ENCODE measurements at regions not wholly inside any gene's neighbourhood (a gene's known extent, or its start where the extent isn't known, plus 50 kb on each side); places are given as distances from the start of the nearest gene placed in this dataset.

- no TSS peak for BruUV-seq (replicated peaks)
- Histone ChIP-seq H3K79me2 (ENCODE audit: insufficient read depth, low read length) (no peaks in the 10 kb centered on the region), H2AFZ (ENCODE audit: low read length) (no peak overlapping the region), H3K4me1 (ENCODE audit: insufficient read depth, low read length) (peaks cover 12% of the 10 kb centered on the region), H3K9ac (ENCODE audit: insufficient read depth, low read depth, low read length) (no peak overlapping the region), H3K4me2 (ENCODE audit: low read depth, low read length) (no peak overlapping the region), H3K27me3 (ENCODE audit: control insufficient read depth in 1 of 2, insufficient read depth in 2 of 2, low read length in 2 of 2) (no peaks in the 10 kb centered on the region), H3K4me3 (replicated peaks in 1 of 3; ENCODE audit: insufficient read depth in 1 of 3, low read depth in 2 of 3, low read length in 3 of 3) (no peak overlapping the region), H3K27ac (ENCODE audit: extremely low read length, insufficient read depth, low read length) (no peak overlapping the region), H4K20me1 (ENCODE audit: insufficient read depth, low read length) (no peaks in the 10 kb centered on the region), H3K9me3 (ENCODE audit: low read length) (no peaks in the 10 kb centered on the region), H3K36me3 (replicated peaks in 1 of 2; ENCODE audit: control insufficient read depth in 1 of 2, insufficient read depth in 2 of 2, low read length in 2 of 2) (no peaks in the 10 kb centered on the region)
- FAIRE-seq, result no peak
- CTCF ChIA-PET (ENCODE audit: low intra/inter-chr PET ratio, low total read pairs), result no interaction called here
- no peak for TF ChIP-seq ZUFSP (CRISPR knock-in tag; IDR thresholded peaks at IDR 0.05; ENCODE audit: borderline replicate concordance)
- no peak for TF ChIP-seq ZNF619 (CRISPR knock-in tag; IDR thresholded peaks at IDR 0.05)
- TF ChIP-seq ATF6 (CRISPR knock-in tag; conservative IDR thresholded peaks at IDR 0.05), result no peak
- no peak for TF ChIP-seq GZF1 (CRISPR knock-in tag; IDR thresholded peaks at IDR 0.05)
- TF ChIP-seq PCBP1 (IDR thresholded peaks at IDR 0.05; ENCODE audit: borderline replicate concordance, low read depth, low read length), result no peak
- no peak for TF ChIP-seq JUN (CRISPR knock-in tag; IDR thresholded peaks at IDR 0.05)
- no peak for TF ChIP-seq ATF3 (CRISPR knock-in tag; IDR thresholded peaks at IDR 0.05)
- TF ChIP-seq ETV6 (CRISPR knock-in tag; conservative IDR thresholded peaks at IDR 0.05), result no peak
- no peak for TF ChIP-seq THAP11 (CRISPR knock-in tag; IDR thresholded peaks at IDR 0.05)
- no peak for TF ChIP-seq MBNL3 (CRISPR knock-in tag; conservative IDR thresholded peaks at IDR 0.05)
- TF ChIP-seq KAT8 (CRISPR knock-in tag; IDR thresholded peaks at IDR 0.05), result no peak
- no peak for TF ChIP-seq LCORL (IDR thresholded peaks at IDR 0.05)
- TF ChIP-seq LCORL (CRISPR knock-in tag; IDR thresholded peaks at IDR 0.05), result no peak
- no peak for TF ChIP-seq ZBTB14 (CRISPR knock-in tag; IDR thresholded peaks at IDR 0.05)
- no peak for TF ChIP-seq GATAD1 (CRISPR knock-in tag; IDR thresholded peaks at IDR 0.05)
- no peak for TF ChIP-seq MAFK (conservative IDR thresholded peaks at IDR 0.05 in 1 of 2, IDR thresholded peaks at IDR 0.05 in 1 of 2; ENCODE audit: low read length in 2 of 2)
- TF ChIP-seq ZNF740 (CRISPR knock-in tag; IDR thresholded peaks at IDR 0.05), result no peak
- no peak for ATAC-seq
- WGBS (ENCODE audit: low lambda C conversion rate), result 84% methylated on average over 4 of the region's 4 CpGs
- in situ Hi-C loops (cut with HindIII; ENCODE audit: extremely low pct_ligation_motif_present, low pct_unique_long_range_greater_than_20kb) (loop anchor here (25.0 kb wide), 1 partner anchor 127 kb away; no protein-coding TSS in a partner anchor), intact Hi-C loops (cut with micrococcal nuclease; ENCODE audit: unreplicated experiment) (no loop called here)
- no peak for DNase-seq (ENCODE audit: low spot score)
- POLR2A ChIA-PET, result no interaction called here
Observed at GRCh38 chr12:9464408-9464807, 143.3 kb downstream of the KLRB1 start.
